GM18511 (cell line): ENCODE measurements at regions not wholly inside any gene's neighbourhood (a gene's known extent, or its start where the extent isn't known, plus 50 kb on each side); places are given as distances from the start of the nearest gene placed in this dataset.
"Not testable (repeated sequence)": the region's sequence is repeated elsewhere in the genome, so short reads cannot be mapped to it uniquely, and the experiment has no call there.

Experiments used
- ATAC-seq: cut with Tn5 transposase; IDR thresholded peaks from one replicate; pipeline ENCODE4 v1.9.1; 2021; ENCODE audit warnings: mild to moderate bottlenecking, moderate library complexity; ENCODE audit not compliant: unreplicated experiment

DNA sequence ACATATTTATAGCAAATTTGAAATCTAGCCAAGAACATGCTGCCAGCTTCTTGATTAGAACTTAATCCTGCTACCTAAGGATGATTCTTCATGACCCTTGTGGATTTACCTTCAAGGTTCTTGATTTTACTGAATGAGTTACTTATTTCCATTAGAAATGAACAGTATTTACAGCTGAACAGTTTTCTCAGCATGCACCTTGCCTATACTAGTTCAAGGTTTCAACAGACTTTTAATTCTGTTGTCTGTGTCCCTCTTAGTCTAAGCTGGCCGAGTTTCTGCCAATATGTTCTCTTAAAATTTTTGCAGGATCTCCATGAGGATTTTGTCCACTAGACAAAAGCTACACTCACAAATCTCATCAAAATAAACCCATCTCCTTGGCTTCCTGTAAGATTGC is 188.8 kb upstream of the ST8SIA4 start:
- ATAC-seq, result no peak

DNA sequence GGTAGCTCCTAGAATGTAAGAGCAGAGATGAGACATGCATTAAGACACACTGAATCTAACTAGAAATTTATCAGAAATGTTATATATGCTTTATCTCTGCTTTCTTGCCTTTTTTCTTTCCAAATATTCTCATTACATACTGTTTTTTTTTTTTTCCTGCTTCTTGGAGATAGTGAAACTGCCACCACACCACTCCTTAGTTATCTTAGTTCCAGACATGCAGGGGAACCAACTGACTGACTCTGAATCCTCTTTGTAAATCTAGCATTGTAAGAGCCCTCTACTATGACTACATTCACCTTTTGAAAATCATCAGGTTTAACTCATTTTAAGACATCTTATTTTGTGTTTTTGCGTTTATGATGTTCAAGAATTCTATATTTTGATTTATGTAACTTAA is 181.3 kb upstream of the ST8SIA4 start:
- no peak for ATAC-seq

DNA sequence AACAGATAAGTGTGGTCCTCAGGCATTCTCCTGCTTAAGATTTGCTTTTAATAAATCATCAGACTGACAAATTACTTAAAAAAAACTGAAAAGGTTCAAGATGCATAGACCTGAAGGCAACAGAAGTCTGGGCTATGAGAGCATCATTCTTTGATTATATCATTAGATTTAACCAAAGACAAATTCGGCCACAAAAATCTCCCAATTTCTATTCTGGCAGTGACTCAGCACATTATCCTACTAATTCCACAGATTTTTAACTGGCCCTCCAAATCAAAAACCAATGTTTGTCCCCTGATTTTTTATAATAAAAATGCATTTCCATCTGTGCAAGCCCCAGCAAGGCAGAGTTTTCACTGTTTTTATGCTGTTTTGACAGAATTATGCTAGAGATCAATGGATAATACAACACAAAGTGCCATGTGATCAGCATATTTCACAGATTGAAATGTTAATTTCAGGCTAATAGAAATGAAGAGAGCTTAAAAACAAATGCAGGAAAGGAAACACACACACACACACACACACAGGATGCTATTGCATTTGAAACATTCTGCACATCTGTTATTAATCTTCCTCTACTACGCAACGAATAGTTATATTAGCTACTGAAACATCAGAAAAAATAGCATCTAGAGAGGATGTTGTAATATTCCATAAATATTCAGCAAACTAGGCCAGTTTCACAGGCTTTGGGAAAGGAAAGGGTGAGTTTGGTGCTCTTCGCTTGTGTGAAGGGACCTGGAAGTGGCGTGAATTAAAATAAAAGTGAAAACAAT is 177.6 kb upstream of the ST8SIA4 start:
- ATAC-seq, result no peak

DNA sequence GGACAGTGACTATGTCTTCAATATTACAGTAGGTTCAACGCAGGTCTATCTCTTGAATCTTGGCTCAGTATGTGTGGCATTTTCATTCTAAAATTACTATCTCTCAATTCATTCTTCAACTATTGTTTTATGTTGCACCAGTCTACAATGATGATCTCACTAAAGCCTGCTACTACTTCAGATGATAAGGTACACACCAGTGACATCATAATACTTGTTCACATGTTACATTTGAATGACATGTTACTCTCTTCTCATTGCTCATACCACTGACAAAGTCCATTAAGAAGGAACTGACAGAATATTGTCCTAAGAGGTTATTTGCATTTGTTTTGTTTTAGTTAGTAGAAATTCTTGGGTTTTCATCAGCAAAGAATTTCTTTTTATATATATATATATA is 165.2 kb upstream of the ST8SIA4 start:
- no peak for ATAC-seq

DNA sequence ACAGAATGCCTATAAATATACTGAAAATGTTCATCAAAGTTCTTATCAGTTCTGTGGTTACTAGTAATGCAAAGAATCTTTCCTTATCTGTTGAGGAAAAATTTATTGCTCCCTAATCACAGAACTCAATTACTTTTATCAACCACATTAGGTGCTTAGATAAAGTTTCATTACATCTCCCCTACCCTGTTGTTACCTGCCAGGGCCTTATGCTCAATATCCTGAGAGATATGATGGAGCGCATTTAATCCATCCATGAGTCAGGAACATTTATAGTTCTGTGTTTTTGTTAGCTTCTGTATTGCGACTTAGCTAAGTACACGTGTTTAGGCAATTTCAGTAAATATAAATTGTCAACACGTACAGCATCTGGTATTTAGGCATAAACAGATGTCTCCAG is 164.3 kb upstream of the ST8SIA4 start:
- no peak for ATAC-seq

DNA sequence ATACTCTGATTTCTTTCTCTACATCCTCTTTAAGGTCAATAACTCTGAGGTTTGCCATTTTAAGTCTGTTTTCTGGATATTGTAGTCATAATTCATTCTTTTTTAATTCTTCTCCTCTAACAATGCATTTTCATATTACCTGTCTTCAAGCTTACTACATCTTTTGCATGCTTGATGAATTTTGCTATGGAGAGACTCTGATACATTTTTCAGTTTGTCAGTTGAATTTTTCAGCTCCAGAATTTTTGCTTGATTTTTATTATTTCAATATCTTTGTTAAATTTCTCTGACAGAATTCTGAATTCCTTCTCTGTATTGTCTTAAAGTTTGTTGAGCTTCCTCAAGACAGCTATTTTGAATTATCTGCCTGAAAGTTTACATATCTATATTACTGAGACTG is 159.8 kb upstream of the ST8SIA4 start:
- no peak for ATAC-seq

DNA sequence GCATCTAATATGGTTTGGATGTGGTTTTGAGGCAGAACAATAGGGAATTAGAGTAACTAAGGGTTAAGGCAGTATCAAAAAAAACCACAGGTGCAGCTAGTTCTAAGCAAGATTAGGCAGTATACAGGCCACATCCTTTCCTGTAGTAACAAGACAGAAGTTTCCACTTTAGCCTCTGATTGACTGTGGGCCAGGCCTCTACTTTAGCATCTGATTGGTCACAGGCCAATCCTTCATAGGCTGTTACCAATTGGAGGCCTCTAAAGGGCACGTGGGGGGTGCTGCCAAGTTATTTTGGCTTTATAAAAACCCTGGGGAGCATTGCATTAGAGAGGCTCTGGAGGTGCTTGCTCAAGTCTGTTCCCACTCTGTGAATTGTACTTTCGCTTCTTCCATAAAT is 144.1 kb upstream of the ST8SIA4 start:
- ATAC-seq, result peak; percentile 71

DNA sequence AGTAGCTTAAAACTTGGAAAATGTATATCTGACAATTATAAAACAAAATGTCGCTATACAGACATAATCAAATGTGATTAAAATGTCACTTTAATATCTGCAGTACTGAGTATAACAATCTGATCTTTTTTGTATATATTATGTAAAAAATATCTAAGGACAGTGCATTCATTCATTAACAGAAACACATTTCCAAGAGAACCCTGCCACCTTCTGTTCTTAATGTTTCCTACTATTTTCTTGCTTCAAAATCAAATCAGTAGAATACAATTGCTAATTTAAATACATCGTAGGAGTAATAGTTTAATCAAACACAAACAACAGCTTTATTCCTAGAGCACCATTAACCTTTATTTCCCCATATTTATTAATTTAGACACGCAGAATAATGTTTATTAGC is 142.6 kb upstream of the ST8SIA4 start:
- no peak for ATAC-seq

DNA sequence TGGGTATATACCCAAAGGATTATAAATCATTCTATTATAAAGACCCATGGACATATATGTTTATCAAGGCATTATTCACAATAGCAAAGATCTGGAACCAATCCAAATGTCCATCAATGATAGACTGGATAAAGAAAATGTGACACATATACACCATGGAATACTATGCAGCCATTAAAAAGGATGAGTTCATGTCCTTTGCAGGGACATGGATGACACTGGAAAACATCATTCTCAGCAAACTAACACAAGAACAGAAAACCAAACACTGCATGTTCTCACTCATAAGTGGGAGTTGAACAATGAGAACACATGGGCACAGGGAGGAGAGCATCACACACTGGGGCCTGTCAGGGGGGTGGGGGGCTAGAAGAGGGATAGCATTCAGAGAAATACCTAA is 136.9 kb upstream of the ST8SIA4 start:
- not testable (repeated sequence) for ATAC-seq

DNA sequence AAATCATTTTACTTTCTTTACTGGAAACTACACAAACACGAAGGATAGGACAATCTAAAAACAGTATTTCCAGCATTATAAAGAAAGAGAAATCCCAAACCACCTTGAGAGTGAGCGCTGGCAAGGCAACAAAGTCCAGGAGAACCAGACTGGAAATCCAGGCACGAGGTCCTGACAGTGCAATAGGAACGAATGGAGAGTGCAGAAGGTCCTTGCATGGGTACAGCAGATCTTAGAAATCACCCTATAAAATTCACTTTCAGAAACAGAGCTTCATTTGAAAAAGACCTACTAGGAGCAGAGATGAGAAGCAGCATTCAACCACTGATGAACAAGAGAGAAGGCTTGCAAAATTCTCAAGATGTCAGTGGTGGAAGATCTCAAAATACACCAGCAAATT is 133.7 kb upstream of the ST8SIA4 start:
- no peak for ATAC-seq

DNA sequence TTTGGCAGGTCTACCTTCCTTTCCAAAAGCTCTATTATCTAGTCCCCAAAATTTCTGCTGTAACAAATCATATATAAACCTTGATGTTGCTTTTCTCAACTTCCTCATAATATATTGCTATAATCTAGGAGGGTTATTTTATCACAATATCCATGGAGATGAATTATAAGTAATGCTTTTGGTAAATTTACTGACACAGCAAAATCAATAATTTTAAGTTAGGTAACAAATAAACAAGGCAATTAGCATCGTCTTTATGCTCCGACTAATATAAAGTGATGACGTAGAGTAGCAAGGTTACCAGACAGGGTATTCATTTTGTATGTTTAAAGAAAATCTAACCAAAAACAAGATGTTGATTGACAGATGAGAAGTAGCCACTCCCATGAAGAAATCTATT is 132.3 kb upstream of the ST8SIA4 start:
- no peak for ATAC-seq

DNA sequence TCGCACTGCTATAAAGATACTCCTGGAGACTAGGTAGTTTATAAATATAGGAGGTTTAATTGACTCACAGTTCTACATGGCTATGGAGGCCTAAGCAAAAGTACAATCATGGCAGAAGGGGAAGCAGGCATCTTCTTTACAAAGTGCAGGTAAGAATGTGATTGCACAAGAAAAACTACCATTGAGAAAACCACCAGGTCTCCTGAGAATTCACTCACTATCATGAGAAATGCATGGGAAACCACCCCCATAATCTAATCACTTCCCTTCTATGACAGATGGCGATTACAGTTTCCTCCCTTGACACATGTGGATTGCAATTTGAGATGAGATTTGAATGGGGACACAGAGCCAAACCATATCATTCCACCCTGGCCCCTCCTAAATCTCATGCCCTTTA is 121.2 kb upstream of the ST8SIA4 start:
- ATAC-seq, result peak; percentile 63

DNA sequence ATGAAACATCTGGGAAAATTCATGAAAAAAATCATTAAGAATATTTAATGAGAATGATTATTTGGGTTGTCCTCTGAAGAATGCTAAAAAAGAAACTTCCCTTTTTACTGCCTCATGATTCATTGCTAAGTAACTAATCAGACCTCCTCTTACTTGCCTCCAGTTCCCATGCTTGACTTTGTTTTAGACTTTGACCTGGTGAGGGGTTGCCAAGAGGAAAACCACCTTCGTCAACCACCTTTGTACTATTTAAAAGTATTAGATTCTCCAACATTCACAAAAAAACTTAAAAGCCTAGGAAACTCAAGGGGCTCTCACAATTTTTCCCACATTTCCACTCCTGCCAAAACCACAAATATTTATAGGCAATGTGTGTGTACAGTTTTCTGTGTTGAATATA is 115.2 kb upstream of the ST8SIA4 start:
- no peak for ATAC-seq

DNA sequence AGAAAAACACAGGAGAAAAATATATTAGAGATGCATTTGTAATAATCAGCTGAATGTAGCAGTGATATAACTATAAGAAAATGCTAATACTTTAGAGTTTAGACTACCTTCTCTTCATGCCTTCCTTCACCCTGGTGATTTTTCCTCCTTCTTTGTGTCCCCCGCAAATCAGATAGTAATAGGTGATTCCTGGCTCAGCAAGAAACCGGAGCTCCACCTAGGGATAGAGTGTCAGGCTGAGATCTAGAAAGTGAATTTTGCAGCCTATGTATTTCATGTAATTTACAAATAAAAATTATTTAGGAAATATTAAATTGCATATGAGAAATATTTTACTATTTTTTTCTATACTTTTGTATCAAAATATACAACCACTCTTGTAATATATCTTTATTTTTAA is 109.8 kb upstream of the ST8SIA4 start:
- ATAC-seq, result no peak

DNA sequence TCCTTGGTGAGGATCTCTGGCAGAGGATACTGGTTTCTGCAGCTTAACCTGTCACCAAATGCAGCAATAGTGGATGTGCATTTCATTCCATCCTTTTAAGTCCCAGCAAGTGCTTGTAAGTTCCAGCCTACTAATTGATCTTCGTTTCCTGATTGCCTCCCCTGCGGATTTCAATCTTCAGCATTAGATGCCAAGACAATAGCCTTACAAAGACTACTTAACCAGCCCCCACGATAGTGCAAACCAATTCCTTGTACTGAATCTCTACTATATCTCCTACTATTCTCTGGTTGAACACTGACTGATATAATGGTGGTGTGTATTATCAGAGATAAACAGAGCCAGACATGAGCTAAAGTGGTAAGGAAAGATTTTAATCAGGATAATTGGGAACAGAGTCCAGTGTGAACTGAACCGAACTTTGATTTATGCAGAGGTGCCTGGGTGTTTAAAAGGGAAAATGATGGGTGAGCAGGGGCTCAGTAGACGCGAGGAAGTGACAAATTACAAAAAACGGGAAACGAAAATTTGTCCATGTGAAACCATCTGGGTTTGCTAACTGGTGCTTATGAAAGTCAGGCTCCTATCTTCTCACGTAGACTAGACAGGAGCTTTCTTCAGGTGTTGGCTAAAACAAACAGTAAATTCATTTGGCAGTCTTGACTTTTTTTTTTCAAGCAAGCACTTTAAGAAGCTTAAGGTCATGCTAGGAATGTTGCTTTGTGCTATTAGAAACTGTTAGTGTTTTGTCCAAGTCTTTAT is 106.9 kb upstream of the ST8SIA4 start:
- ATAC-seq, result peak; percentile 93

DNA sequence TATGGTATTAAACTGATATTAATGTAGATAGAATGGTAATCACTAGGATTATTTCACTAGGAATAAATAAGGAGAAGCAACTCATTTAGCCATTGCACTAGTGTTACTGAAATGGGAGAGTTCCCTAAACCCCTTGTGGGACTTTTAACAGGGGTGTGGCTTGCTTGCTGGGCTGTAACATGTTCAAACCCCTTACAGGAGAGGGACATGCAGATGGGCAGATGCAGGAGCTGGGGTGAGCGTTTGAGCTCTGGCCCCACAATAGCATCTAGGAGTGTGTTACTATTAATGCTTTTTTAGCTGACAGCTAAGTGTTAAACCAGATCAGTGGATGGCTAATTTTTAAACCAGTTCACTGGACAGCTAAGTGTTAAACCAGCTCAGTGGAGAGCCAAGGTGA is 89.3 kb upstream of the ST8SIA4 start:
- ATAC-seq, result no peak

DNA sequence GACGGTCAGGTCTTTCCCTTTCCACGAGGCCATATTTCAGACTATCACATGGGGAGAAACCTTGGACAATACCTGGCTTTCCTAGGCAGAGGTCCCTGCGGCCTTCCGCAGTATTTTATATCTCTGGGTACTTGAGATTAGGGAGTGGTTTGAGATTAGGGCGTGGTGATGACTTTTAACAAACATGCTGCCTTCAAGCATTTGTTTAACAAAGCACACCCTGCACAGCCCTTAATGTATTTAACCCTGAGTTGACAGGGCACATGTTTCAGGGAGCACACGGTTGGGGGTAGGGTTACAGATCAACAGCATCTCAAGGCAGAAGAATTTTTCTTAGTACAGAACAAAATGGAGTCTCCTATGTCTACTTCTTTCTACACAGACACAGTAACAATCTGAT is 80.5 kb upstream of the ST8SIA4 start:
- ATAC-seq, result not testable (repeated sequence)

DNA sequence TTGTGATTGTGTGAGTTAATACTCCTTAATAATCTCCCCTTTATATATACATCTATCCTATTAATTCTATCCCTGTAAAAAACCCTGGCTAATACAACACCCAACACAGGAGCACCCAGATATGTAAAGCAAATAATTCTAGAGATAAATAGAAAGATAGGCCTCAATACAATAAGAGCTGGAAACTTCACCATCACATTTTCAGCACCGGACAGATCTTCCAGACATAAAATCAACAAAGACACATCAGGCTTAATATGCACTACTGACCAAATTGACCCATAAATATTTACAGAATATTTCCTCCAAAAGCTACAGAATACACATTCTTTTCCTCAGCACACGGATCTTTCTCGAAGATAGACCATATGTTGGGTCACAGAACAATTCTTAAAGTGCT is 71.0 kb upstream of the ST8SIA4 start:
- ATAC-seq, result no peak

DNA sequence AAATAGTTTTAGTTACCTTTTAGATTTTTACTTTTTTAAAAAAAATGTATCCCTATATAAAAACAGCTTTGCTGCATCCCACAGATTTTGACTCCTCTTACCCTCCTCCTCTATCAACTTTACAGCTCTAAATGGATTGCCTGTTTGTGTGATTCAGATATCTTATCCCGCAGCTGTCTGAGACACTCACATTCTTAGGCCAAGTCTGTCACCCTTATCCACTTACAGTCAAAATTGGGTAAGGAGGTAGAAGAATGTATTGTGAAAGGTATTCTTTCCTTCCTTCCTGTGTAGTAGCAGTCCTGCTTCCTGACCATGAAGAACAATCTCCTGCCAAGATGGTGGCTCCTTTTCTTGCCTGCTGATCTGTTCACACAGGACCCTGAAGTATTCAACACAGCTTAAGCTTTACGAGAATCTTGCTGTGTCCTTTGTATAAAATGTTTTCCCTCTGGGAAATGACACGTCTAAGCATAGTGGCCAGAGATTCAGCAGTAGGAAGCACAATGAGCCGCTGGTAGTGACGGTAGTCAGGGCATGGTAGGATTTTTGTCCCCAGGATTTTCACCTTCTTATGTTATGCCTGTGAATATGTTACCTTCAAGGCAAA is 67.7 kb upstream of the ST8SIA4 start:
- no peak for ATAC-seq

DNA sequence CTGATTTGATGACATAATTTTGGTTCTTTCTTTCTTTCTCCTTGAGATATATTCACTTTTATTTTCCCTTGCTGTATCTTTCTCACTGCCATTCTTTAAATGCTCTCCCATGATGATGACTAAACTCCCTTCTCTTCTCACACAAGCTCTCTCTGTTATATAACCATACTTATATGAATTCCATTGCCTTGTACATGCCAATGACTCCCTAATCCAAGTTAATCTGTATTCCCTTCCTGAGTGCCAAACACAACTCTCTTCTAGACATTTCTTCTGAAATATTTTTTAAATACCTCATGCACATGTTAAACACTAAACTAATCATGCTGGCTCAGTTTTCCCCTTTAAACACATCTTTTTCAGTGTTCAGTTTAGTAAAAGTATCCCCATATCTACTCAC is 62.2 kb upstream of the ST8SIA4 start:
- ATAC-seq, result no peak
